Endothelial cell of umbilical vein (primary cell): ENCODE measurements at regions not wholly inside any gene's neighbourhood (a gene's known extent, or its start where the extent isn't known, plus 50 kb on each side); places are given as distances from the start of the nearest gene placed in this dataset.

Source experiments
- BruUV-seq: library from RNA; stranded (reverse); fragments of 400-500 nt; replicated peaks from 2 replicates; lab custom pipeline; 2021; lab: Mats Ljungman, UMichigan
- CTCF ChIA-PET: fragments of 300-600, 350-600 bp; sonication (Branson Sonifier 250); formaldehyde crosslinking; loops from one replicate; lab custom pipeline; 2021; ENCODE audit warnings: antibody characterized with exemption, inconsistent platforms; lab: Charles Lee
- POLR2A ChIA-PET: fragments of 300-600, 350-600 bp; sonication (Branson Sonifier 250); formaldehyde crosslinking; loops from one replicate; lab custom pipeline; 2021; ENCODE audit warnings: antibody characterized with exemption, inconsistent platforms; lab: Charles Lee
- DNase-seq: peaks from one replicate; pipeline ENCODE4 v3.0.0-alpha.2; 2011; ENCODE audit warnings: low read depth, low spot score
- FAIRE-seq: peaks from 2 replicates; lab custom pipeline; 2011; peaks lifted over from hg19 to GRCh38; lab: Jason Lieb, UNC
- H2AFZ ChIP-seq: 2 replicates; pipeline ENCODE4 v1.6.0; 2012; ENCODE audit warnings: low read depth, low read length, control low read depth, inconsistent platforms
- H3K27ac ChIP-seq: 2 replicates; pipeline ENCODE4 v1.5.1; 2011; ENCODE audit warnings: low read depth, mild to moderate bottlenecking, control low read depth, low read length, moderate library complexity; ENCODE audit not compliant: insufficient read depth
- H3K27me3 ChIP-seq, 2 experiments: 2 replicates each; pipeline versions ENCODE4 v1.6.0 to v1.6.1; 2011; ENCODE audit warnings: low read length in 2 of 2, mixed read lengths in 1 of 2; ENCODE audit not compliant: control insufficient read depth in 2 of 2, insufficient read depth in 2 of 2
- H3K36me3 ChIP-seq, 2 experiments: 2 replicates in 1 of 2; 3 replicates in 1 of 2; pipeline ENCODE4 v1.5.1; 2011; ENCODE audit warnings: low read length in 2 of 2, mild to moderate bottlenecking in 1 of 2, moderate library complexity in 1 of 2; ENCODE audit not compliant: control insufficient read depth in 2 of 2, insufficient read depth in 2 of 2; ENCODE audit errors: extremely low read depth in 1 of 2
- H3K4me1 ChIP-seq: 3 replicates; pipeline ENCODE4 v1.5.1; 2011; ENCODE audit warnings: mild to moderate bottlenecking, low read length; ENCODE audit not compliant: control insufficient read depth, insufficient read depth; ENCODE audit errors: extremely low read depth
- H3K4me2 ChIP-seq: 2 replicates; pipeline ENCODE4 v1.6.1; 2011; ENCODE audit warnings: low read length, control low read depth, mixed read lengths; ENCODE audit not compliant: insufficient read depth
- H3K4me3 ChIP-seq, 3 experiments: fragments of 200-600 bp in 1 of 3; sonication (generic), shearing (Covaris generic) in 1 of 3; replicated peaks in 1 of 3; 2 replicates each; pipeline ENCODE4 v1.5.1; 2011 to 2016; ENCODE audit warnings: control low read depth in 3 of 3, low read length in 3 of 3, mild to moderate bottlenecking in 2 of 3, inconsistent platforms in 1 of 3, low read depth in 1 of 3, moderate library complexity in 1 of 3; ENCODE audit not compliant: insufficient read depth in 1 of 3
- H3K79me2 ChIP-seq: 2 replicates; pipeline ENCODE4 v1.6.0; 2012; ENCODE audit warnings: low read length, inconsistent platforms; ENCODE audit not compliant: control insufficient read depth, insufficient read depth
- H3K9ac ChIP-seq: replicated peaks from 2 replicates; pipeline ENCODE3; 2011; ENCODE audit warnings: low read length, control low read depth; ENCODE audit not compliant: insufficient read depth; ENCODE audit errors: extremely low read depth
- H3K9me1 ChIP-seq: replicated peaks from 3 replicates; pipeline ENCODE4 v1.6.0; 2011; ENCODE audit warnings: mild to moderate bottlenecking, low read length; ENCODE audit not compliant: control insufficient read depth, insufficient read depth; ENCODE audit errors: extremely low read depth
- H3K9me3 ChIP-seq: replicated peaks from 2 replicates; pipeline ENCODE4 v1.5.1; 2012; ENCODE audit warnings: low read length, inconsistent platforms; ENCODE audit not compliant: control insufficient read depth, insufficient read depth
- H4K20me1 ChIP-seq: replicated peaks from 2 replicates; pipeline ENCODE3; 2011; ENCODE audit warnings: mild to moderate bottlenecking, low read length; ENCODE audit not compliant: control insufficient read depth, insufficient read depth; ENCODE audit errors: extremely low read depth
- CTCF ChIP-seq, 2 donors: IDR thresholded peaks; 1 replicate in 1 of 2; 2 replicates in 1 of 2; pipeline ENCODE4 v1.5.1; 2011; ENCODE audit warnings: low read length in 2 of 2, mild to moderate bottlenecking in 2 of 2, moderate library complexity in 2 of 2, control low read depth in 1 of 2, inconsistent platforms in 1 of 2, low read depth in 1 of 2; ENCODE audit not compliant: insufficient read depth in 1 of 2; ENCODE audit errors: extremely low read depth in 1 of 2
- EZH2 ChIP-seq: IDR thresholded peaks from 2 replicates; pipeline ENCODE4 v1.6.1; 2012; ENCODE audit warnings: borderline replicate concordance, low read depth, mild to moderate bottlenecking, moderate library complexity, low read length, inconsistent platforms; ENCODE audit not compliant: severe bottlenecking
- FOS ChIP-seq: IDR thresholded peaks from 2 replicates; pipeline ENCODE4 v1.6.1; 2011; ENCODE audit warnings: mild to moderate bottlenecking, low read length, moderate library complexity, borderline replicate concordance; ENCODE audit not compliant: insufficient read depth
- GATA2 ChIP-seq: IDR thresholded peaks from 2 replicates; pipeline ENCODE4 v1.7.0; 2011; ENCODE audit warnings: low read depth, mild to moderate bottlenecking, moderate library complexity, mixed read lengths, low read length; ENCODE audit not compliant: insufficient read length, insufficient read depth
- JUN ChIP-seq: IDR thresholded peaks from 2 replicates; pipeline ENCODE4 v1.6.1; 2011; ENCODE audit warnings: borderline replicate concordance, low read depth; ENCODE audit not compliant: insufficient read length, insufficient read depth
- MAX ChIP-seq: IDR thresholded peaks from 2 replicates; pipeline ENCODE4 v1.6.1; 2011; ENCODE audit not compliant: insufficient read depth, insufficient read length
- MYC ChIP-seq: IDR thresholded peaks from one replicate; pipeline ENCODE4 v1.6.1; 2011; ENCODE audit warnings: mild to moderate bottlenecking, low read depth, low read length
- POLR2A ChIP-seq: IDR thresholded peaks from 2 replicates; pipeline ENCODE4 v1.6.1; 2012; ENCODE audit warnings: low read depth, mild to moderate bottlenecking, control low read depth, low read length
- POLR2AphosphoS5 ChIP-seq: IDR thresholded peaks from 2 replicates; pipeline ENCODE4 v1.6.1; 2012; ENCODE audit warnings: low read depth, mild to moderate bottlenecking, control low read depth, low read length, moderate library complexity; ENCODE audit not compliant: insufficient read depth
- dilution Hi-C: fragments of 300-500 bp; cut with MboI; formaldehyde crosslinking; loops from one replicate; pipeline ENCODE4 v1.15.0; 2019; ENCODE audit warnings: low sequenced_read_pairs; ENCODE audit not compliant: extremely low pct_ligation_motif_present
- intact Hi-C: fragments of 100-400 bp; cut with micrococcal nuclease; formaldehyde crosslinking; loops from one replicate; pipeline ENCODE4 v1.10.0; 2022

GRCh38 chr16:35141303-35141702 is 1681.9 kb downstream of the TP53TG3F start:
- no peaks in the 10 kb centered on the region for H3K36me3 ChIP-seq
- CTCF ChIA-PET: no interaction called here
- H3K9me3 ChIP-seq: peaks cover 4% of the 10 kb centered on the region
- no peaks in the 10 kb centered on the region for H3K79me2 ChIP-seq
- H4K20me1 ChIP-seq: no peaks in the 10 kb centered on the region
- H3K27me3 ChIP-seq: no peaks in the 10 kb centered on the region
- H3K4me2 ChIP-seq: no peak overlapping the region
- H3K9ac ChIP-seq: no peak overlapping the region
- dilution Hi-C loops (no loop called here), intact Hi-C loops (no loop called here)
- no peak overlapping the region for H3K4me3 ChIP-seq
- TF ChIP-seq POLR2AphosphoS5: no peak
- TF ChIP-seq MAX: no peak
- TF ChIP-seq EZH2: no peak
- TF ChIP-seq POLR2A: no peak
- no peak for TF ChIP-seq FOS
- TF ChIP-seq JUN: no peak
- TF ChIP-seq GATA2: no peak
- no peak for TF ChIP-seq CTCF (IDR thresholded peaks at IDR 0.05; ENCODE audit: extremely low read depth in 1 of 2, insufficient read depth in 1 of 2, low read depth in 1 of 2, low read length in 2 of 2)
- no peak for TF ChIP-seq MYC
- no peak overlapping the region for H3K27ac ChIP-seq
- POLR2A ChIA-PET: no interaction called here
- H3K9me1 ChIP-seq: no peaks in the 10 kb centered on the region
- FAIRE-seq (no peak), DNase-seq (no peak)
- no peaks in the 10 kb centered on the region for H3K4me1 ChIP-seq
- BruUV-seq: no TSS peak
- H2AFZ ChIP-seq: no peak overlapping the region
